ENCODE measurements at regions not wholly inside any gene's neighbourhood (a gene's known extent, or its start where the extent isn't known, plus 50 kb on each side); places are given as distances from the start of the nearest gene placed in this dataset.

DNA sequence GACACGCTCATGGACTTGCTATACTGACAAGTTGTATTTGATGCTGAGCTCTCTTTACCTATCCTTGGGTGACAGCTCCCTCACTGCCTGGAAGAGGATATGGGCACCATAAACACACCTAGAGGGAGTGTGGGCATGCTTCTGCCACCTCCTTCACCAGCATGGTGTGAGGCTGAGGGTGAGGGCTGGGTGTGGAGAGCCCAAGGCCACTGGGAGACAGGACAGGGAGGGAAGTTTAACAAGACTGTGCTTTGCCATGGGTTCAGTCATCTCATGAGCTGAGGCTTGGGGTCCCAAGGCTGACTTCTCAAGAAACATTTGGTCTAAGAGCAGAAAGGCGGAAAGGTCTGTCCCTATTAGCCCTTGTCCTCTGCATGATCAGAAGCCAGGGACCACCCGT, 93.6 kb upstream of the ANKRD55 start:
- DNase-seq (ENCODE audit: low spot score) = no peak
- TF ChIP-seq, protein P1, sequence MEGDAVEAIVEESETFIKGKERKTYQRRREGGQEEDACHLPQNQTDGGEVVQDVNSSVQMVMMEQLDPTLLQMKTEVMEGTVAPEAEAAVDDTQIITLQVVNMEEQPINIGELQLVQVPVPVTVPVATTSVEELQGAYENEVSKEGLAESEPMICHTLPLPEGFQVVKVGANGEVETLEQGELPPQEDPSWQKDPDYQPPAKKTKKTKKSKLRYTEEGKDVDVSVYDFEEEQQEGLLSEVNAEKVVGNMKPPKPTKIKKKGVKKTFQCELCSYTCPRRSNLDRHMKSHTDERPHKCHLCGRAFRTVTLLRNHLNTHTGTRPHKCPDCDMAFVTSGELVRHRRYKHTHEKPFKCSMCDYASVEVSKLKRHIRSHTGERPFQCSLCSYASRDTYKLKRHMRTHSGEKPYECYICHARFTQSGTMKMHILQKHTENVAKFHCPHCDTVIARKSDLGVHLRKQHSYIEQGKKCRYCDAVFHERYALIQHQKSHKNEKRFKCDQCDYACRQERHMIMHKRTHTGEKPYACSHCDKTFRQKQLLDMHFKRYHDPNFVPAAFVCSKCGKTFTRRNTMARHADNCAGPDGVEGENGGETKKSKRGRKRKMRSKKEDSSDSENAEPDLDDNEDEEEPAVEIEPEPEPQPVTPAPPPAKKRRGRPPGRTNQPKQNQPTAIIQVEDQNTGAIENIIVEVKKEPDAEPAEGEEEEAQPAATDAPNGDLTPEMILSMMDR (IDR thresholded peaks at IDR 0.05; ENCODE audit: borderline replicate concordance, control extremely low read depth, extremely low read depth, insufficient read depth, missing control alignments) = no peak
- in situ Hi-C loops (cut with MboI; ENCODE audit: low sequenced_read_pairs, unreplicated experiment) = no loop called here

DNA sequence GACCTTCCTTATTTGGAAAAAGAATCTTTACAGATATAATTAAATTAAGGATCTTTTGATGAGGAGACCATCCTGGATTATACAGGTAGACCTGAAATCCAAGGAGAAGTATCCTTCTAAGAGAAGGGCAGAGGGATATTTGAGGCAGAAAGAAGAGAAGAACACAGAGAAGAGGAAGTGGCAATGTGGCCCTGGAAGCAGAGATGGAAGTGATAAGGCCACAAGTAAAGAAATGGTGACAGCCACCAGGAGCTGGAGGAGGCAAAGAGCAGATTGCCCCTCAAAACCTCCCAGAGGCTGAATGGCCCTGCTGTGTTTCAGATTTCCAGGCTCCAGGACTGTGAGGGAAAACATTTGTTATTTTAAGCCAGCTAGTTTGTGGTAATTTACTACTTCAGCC, 93.0 kb upstream of the ANKRD55 start:
- no peak for DNase-seq (ENCODE audit: low spot score)
- TF ChIP-seq, protein P1 (IDR thresholded peaks at IDR 0.05; ENCODE audit: borderline replicate concordance, control extremely low read depth, extremely low read depth, insufficient read depth, missing control alignments) = no peak
- in situ Hi-C loops (cut with MboI; ENCODE audit: low sequenced_read_pairs, unreplicated experiment) = no loop called here

DNA sequence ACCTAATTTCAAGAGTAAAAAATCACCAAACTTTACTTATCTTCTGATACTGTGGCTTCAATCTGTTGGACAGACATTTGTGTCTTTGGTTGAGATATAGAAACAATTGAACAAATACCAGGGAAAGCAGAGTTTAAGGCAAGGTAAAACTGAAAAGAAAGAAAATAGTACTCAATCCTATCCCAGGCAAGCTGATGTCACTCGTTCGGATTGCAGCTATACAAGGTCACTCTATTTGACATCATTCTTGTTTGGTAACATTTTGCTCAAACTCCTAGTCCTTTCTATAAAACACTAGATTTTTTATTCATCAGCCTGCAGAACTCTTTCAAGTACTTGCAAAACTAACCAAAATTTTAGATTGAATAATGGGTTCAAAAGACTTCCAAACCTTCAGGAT, 91.9 kb upstream of the ANKRD55 start:
- no peak for DNase-seq (ENCODE audit: low spot score)
- TF ChIP-seq, protein P1 (IDR thresholded peaks at IDR 0.05; ENCODE audit: borderline replicate concordance, control extremely low read depth, extremely low read depth, insufficient read depth, missing control alignments) = no peak
- in situ Hi-C loops (cut with MboI; ENCODE audit: low sequenced_read_pairs, unreplicated experiment) = no loop called here

DNA sequence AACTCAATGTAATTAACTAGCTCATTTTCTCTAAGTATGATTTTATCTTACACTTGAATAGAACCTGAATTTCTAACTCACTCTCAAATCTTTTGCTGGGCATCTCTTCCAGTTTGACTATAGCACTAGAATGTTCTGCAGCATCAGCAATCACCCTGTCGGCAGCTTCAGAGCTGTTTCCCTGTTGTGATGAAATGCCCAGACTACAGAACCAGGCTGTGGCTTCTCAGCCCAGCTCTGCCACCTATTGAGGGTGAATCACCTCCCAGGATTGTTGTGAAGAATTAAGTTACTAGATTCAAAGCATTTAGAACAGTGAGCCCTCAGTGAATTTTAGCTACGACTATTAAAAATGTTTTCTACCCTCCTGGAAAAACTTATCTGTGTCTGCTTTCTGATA, 90.4 kb upstream of the ANKRD55 start:
- DNase-seq (ENCODE audit: low spot score) = no peak
- TF ChIP-seq, protein P1 (IDR thresholded peaks at IDR 0.05; ENCODE audit: borderline replicate concordance, control extremely low read depth, extremely low read depth, insufficient read depth, missing control alignments) = no peak
- in situ Hi-C loops (cut with MboI; ENCODE audit: low sequenced_read_pairs, unreplicated experiment) = no loop called here

DNA sequence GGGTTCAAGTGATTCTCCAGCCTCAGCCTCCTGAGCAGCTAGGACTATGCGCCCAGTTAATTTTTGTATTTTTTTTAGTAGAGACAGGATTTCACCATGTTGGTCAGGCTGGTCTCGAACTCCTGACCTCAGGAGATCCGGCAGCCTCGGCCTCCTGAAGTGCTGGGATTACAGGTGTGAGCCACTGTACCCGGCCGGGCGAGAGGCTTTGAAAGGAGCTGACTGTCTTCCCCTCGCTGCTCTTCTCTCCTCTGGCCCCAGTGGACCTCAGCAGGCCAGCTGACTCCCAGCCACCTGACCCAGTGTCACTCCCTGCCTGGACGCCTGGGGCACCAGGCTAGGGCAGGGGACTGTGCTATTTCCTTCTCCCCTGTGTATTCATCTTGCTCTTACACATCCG, 89.5 kb upstream of the ANKRD55 start:
- TF ChIP-seq, protein P1 (IDR thresholded peaks at IDR 0.05; ENCODE audit: borderline replicate concordance, control extremely low read depth, extremely low read depth, insufficient read depth, missing control alignments) = no peak
- no peak for DNase-seq (ENCODE audit: low spot score)
- in situ Hi-C loops (cut with MboI; ENCODE audit: low sequenced_read_pairs, unreplicated experiment) = no loop called here

DNA sequence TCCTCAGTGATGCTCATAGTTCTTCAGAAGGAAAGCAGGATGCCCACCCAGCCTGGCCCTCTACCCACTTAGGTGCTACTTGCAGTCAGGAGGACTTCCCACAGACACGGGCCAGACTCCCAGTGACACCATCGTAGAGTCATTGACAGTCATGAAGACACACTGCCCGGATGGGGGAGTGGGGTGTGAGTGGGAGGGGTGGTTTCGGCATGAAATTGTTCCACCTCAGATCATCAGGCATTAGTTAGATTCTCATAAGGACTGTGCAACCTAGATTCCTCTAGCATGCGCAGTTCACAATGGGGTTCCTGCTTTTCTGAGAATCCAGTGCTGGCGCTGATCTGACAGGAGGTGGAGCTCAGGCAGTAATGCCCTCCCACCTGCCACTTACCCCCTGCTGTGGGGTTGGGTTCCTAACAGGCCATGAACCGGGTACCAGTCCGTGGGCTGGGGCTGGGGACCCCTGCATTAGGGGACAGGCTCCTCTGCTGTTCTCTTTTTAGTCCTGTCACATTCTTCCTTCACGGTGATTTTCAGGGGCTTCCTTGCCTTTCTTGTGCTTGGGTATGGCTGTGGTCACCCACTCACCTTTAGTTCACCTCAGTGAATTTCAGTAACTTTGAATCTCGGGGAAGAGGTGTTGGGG, 88.2 kb upstream of the ANKRD55 start:
- in situ Hi-C loops (cut with MboI; ENCODE audit: low sequenced_read_pairs, unreplicated experiment) = no loop called here
- no peak for DNase-seq (ENCODE audit: low spot score)
- TF ChIP-seq, protein P1 (IDR thresholded peaks at IDR 0.05; ENCODE audit: borderline replicate concordance, control extremely low read depth, extremely low read depth, insufficient read depth, missing control alignments) = no peak

Data from GM13976 (cell line).